ENCODE measurements at regions not wholly inside any gene's neighbourhood (a gene's known extent, or its start where the extent isn't known, plus 50 kb on each side); places are given as distances from the start of the nearest gene placed in this dataset.
A peak's percentile ranks its signal among the peaks of the same experiment; 100 is the strongest.

GRCh38 chr5:61738446-61738845 lies 406.4 kb downstream of the ZSWIM6 start:
- no peak for DNase-seq (ENCODE audit: low read depth)

GRCh38 chr5:61744690-61745619 lies 412.9 kb downstream of the ZSWIM6 start:
- DNase-seq (ENCODE audit: low read depth), result no peak

- no peak for DNase-seq (ENCODE audit: low read depth)
Measured at GRCh38 chr5:61746831-61747575, 414.9 kb downstream of the ZSWIM6 start.

- DNase-seq (ENCODE audit: low read depth), result no peak
Measured at GRCh38 chr5:61748121-61748520, 416.1 kb downstream of the ZSWIM6 start.

- DNase-seq (ENCODE audit: low read depth), result no peak
Measured at GRCh38 chr5:61748651-61749050, 416.6 kb downstream of the ZSWIM6 start.

GRCh38 chr5:61752588-61752987 lies 420.5 kb downstream of the ZSWIM6 start:
- DNase-seq (ENCODE audit: low read depth), result no peak

GRCh38 chr5:61754792-61755191 lies 422.7 kb downstream of the ZSWIM6 start:
- no peak for DNase-seq (ENCODE audit: low read depth)

GRCh38 chr5:61755726-61756222 lies 423.7 kb downstream of the ZSWIM6 start:
- DNase-seq (ENCODE audit: low read depth), result no peak

- DNase-seq (ENCODE audit: low read depth), result no peak
Measured at GRCh38 chr5:61758711-61759110, 426.7 kb downstream of the ZSWIM6 start.

- no peak for DNase-seq (ENCODE audit: low read depth)
Measured at GRCh38 chr5:61765471-61765870, 433.4 kb downstream of the ZSWIM6 start.

GRCh38 chr5:61766141-61766540 lies 434.1 kb downstream of the ZSWIM6 start:
- DNase-seq (ENCODE audit: low read depth), result no peak

- no peak for DNase-seq (ENCODE audit: low read depth)
Measured at GRCh38 chr5:61767231-61768080, 435.4 kb downstream of the ZSWIM6 start.

- peak; percentile 4 for DNase-seq (ENCODE audit: low read depth)
Measured at GRCh38 chr5:61768692-61769281, 436.7 kb downstream of the ZSWIM6 start.

- DNase-seq (ENCODE audit: low read depth), result no peak
Measured at GRCh38 chr5:61771062-61771461, 439.0 kb downstream of the ZSWIM6 start.

- DNase-seq (ENCODE audit: low read depth), result no peak
Measured at GRCh38 chr5:61771808-61772207, 439.8 kb downstream of the ZSWIM6 start.

GRCh38 chr5:61775901-61776300 lies 443.8 kb downstream of the ZSWIM6 start:
- DNase-seq (ENCODE audit: low read depth), result no peak

- no peak for DNase-seq (ENCODE audit: low read depth)
Measured at GRCh38 chr5:61777292-61777691, 445.2 kb downstream of the ZSWIM6 start.

- no peak for DNase-seq (ENCODE audit: low read depth)
Measured at GRCh38 chr5:61779743-61780142, 447.7 kb downstream of the ZSWIM6 start.

GRCh38 chr5:61783481-61783880 lies 451.4 kb downstream of the ZSWIM6 start:
- DNase-seq (ENCODE audit: low read depth), result no peak

- DNase-seq (ENCODE audit: low read depth), result no peak
Measured at GRCh38 chr5:61784341-61784740, 452.3 kb downstream of the ZSWIM6 start.

- no peak for DNase-seq (ENCODE audit: low read depth)
Measured at GRCh38 chr5:61788548-61788947, 456.5 kb downstream of the ZSWIM6 start.

- no peak for DNase-seq (ENCODE audit: low read depth)
Measured at GRCh38 chr5:61790007-61790406, 457.9 kb downstream of the ZSWIM6 start.

All from activated T-cell treated with anti-CD3 and anti-CD28 coated beads for 48 hours (primary cell).